ENCODE measurements at regions not wholly inside any gene's neighbourhood (a gene's known extent, or its start where the extent isn't known, plus 50 kb on each side); places are given as distances from the start of the nearest gene placed in this dataset.

- TF ChIP-seq PRDM15 (CRISPR knock-in tag; IDR thresholded peaks at IDR 0.05): no peak
- TF ChIP-seq CTCF (IDR thresholded peaks at IDR 0.05): no peak
- no peak for TF ChIP-seq JUN (CRISPR knock-in tag; IDR thresholded peaks at IDR 0.05)
- no peak for TF ChIP-seq GABPB1 (CRISPR knock-in tag; IDR thresholded peaks at IDR 0.05)
- TF ChIP-seq ZNF219 (CRISPR knock-in tag; IDR thresholded peaks at IDR 0.05; ENCODE audit: borderline replicate concordance): no peak
- TF ChIP-seq ZNF512 (CRISPR knock-in tag; IDR thresholded peaks at IDR 0.05; ENCODE audit: borderline replicate concordance): no peak
- no peak for TF ChIP-seq MLX (CRISPR knock-in tag; IDR thresholded peaks at IDR 0.05)
- TF ChIP-seq SMAD4 (CRISPR knock-in tag; IDR thresholded peaks at IDR 0.05): no peak
- no peak for TF ChIP-seq TEAD4 (CRISPR knock-in tag; IDR thresholded peaks at IDR 0.05)
- no peak for TF ChIP-seq NR1H2 (CRISPR knock-in tag; IDR thresholded peaks at IDR 0.05)
- TF ChIP-seq NR2C2 (CRISPR knock-in tag; IDR thresholded peaks at IDR 0.05): no peak
- no peak for TF ChIP-seq ESRRA (CRISPR knock-in tag; IDR thresholded peaks at IDR 0.05; ENCODE audit: borderline replicate concordance)
- no peak for TF ChIP-seq HMGXB4 (CRISPR knock-in tag; IDR thresholded peaks at IDR 0.05)
- no peak for TF ChIP-seq ATF6 (CRISPR knock-in tag; IDR thresholded peaks at IDR 0.05)
- no peak for TF ChIP-seq PREB (CRISPR knock-in tag; IDR thresholded peaks at IDR 0.05; ENCODE audit: borderline replicate concordance)
Observed at GRCh38 chr5:148774313-148774712, 52.1 kb upstream of the ADRB2 start (continued).

Measured in WTC11 (cell line).